ENCODE measurements at regions not wholly inside any gene's neighbourhood (a gene's known extent, or its start where the extent isn't known, plus 50 kb on each side); places are given as distances from the start of the nearest gene placed in this dataset.

DNA sequence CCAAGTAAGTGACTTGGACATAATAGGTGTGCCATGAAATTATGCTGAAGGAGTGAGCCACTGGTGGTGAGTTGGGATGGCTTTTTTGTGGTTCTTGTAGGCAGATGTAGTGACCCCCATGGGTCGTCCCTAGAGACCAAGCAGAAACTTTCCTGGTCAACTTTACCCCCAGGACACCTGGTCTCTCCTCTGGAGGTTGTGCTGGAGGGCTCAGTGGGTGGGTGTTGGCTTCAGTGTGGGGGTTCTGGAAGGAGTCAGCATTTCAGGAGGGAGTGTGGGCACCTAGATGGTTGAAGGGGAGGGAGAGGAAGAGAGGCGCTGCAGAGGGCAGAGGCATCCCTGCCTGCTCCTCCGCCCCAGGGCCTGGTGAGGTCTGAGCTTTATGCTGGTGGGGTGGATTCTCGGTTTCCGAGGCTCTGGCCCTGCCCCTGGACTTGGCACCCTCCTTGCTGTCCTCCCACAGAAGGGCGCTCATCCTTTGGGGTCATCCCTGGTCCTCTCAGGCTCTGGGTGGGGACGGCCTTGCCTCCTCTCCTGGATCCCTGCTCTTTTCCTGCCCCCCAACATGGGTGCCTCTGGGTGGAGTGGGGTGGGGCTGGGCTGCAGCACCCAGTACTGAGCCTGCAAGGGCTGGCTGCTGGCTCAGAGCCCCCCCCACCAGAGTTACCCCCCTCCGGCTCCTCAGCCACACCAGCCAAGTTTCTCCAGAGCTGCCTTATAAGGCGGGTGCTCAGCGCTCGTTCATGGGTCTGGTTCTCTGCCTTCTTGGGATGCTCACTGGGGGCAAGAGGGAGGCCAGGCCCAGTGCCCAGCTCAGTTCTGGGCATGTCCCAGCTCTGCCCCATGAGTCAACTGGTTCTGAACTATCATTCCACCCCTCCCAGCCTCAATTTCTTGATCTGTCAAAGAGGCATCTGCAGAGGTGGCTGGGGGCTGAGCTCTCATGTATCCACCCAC is 266.8 kb downstream of the SEC14L1 start:
- Mint-ChIP-seq H3K4me1 (ENCODE audit: low read depth) (peaks cover 68% of the 10 kb centered on the region), H3K36me3 (ENCODE audit: low read depth) (peaks cover 63% of the 10 kb centered on the region), H3K4me3 (ENCODE audit: low read depth) (peak overlapping the region; percentile 47), H3K9me3 (no peaks in the 10 kb centered on the region), H3K27me3 (ENCODE audit: low read depth) (no peaks in the 10 kb centered on the region), H3K27ac (peak overlapping the region; percentile 35)
- intact Hi-C loops (cut with micrococcal nuclease) = loop anchor here (5.0 kb wide), 2 partner anchors 35 kb away; no protein-coding TSS in a partner anchor
- DNase-seq (ENCODE audit: low spot score) = no peak

GRCh38 chr17:77408284-77408683 is 267.5 kb downstream of the SEC14L1 start:
- H3K4me1 Mint-ChIP-seq (ENCODE audit: low read depth) = peaks cover 68% of the 10 kb centered on the region
- peaks cover 64% of the 10 kb centered on the region for H3K36me3 Mint-ChIP-seq (ENCODE audit: low read depth)
- peak overlapping the region; percentile 25 for H3K27ac Mint-ChIP-seq
- H3K4me3 Mint-ChIP-seq (ENCODE audit: low read depth) = peak overlapping the region; percentile 47
- H3K9me3 Mint-ChIP-seq = no peaks in the 10 kb centered on the region
- H3K27me3 Mint-ChIP-seq (ENCODE audit: low read depth) = no peaks in the 10 kb centered on the region
- DNase-seq (ENCODE audit: low spot score) = no peak
- intact Hi-C loops (cut with micrococcal nuclease) = loop anchor here (5.0 kb wide), 2 partner anchors 34 to 36 kb away; no protein-coding TSS in a partner anchor

DNA sequence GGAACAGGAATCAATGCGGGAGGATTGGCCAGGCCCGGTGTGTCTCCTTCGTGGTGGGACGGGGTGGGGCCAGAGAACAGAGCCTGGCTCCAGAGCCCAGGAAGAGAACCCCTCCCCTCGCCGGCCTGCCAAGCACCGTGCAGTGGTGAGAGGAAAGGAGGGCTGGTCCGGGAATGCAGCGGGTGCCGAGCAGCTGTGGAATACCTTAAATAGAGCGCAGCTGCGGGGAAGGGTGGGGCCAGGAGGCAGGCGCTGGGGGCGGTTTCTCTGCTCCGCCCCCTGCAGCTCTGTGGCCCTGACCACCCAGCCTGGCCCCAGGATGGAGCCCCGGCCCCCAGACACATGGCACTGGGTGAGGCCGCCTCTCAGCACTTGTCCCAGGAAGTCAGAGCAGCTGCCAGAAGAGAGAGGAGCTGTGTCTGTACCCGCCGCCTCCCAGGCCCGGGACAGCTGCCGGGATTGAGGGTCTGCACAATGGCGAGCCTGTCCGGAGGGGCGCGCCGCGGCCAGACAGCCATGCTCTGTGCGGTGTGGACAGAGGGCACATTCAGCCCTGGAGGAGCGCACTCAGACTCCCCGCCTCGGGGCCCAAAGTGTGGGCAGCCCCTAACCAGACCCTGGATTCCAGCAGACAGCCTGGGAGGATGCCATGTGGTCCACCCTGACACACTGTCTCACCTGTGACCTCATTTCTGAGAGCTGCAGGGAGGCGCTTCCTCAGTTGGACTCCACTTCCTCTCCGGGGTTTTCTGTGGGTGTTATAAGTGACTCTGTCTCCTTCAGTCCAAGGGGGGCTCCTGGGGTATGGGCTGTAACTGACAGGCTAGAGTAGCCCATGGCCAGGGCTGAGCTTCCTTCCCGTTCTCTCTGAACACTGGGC is 268.8 kb downstream of the SEC14L1 start:
- no peaks in the 10 kb centered on the region for H3K27me3 Mint-ChIP-seq (ENCODE audit: low read depth)
- intact Hi-C loops (cut with micrococcal nuclease) = loop anchor here (5.0 kb wide), 2 partner anchors 33 to 37 kb away; no protein-coding TSS in a partner anchor

GRCh38 chr17:77410470-77410869 is 269.7 kb downstream of the SEC14L1 start:
- Mint-ChIP-seq H3K27me3 (ENCODE audit: low read depth) (no peaks in the 10 kb centered on the region), H3K36me3 (ENCODE audit: low read depth) (peaks cover 53% of the 10 kb centered on the region), H3K4me1 (ENCODE audit: low read depth) (peaks cover 56% of the 10 kb centered on the region), H3K4me3 (ENCODE audit: low read depth) (no peak overlapping the region), H3K27ac (peak overlapping the region; percentile 77), H3K9me3 (no peaks in the 10 kb centered on the region)
- intact Hi-C loops (cut with micrococcal nuclease) = no loop called here
- no peak for DNase-seq (ENCODE audit: low spot score)

More for the DNA sequence above, 268.8 kb downstream of the SEC14L1 start:
- Mint-ChIP-seq H3K9me3 (no peaks in the 10 kb centered on the region), H3K27ac (peak overlapping the region; percentile 62), H3K4me1 (ENCODE audit: low read depth) (peaks cover 62% of the 10 kb centered on the region), H3K36me3 (ENCODE audit: low read depth) (peaks cover 60% of the 10 kb centered on the region), H3K4me3 (ENCODE audit: low read depth) (peak overlapping the region; percentile 33)
- DNase-seq (ENCODE audit: low spot score) = no peak

- no peak for DNase-seq (ENCODE audit: low spot score)
- no peaks in the 10 kb centered on the region for H3K9me3 Mint-ChIP-seq
- intact Hi-C loops (cut with micrococcal nuclease) = no loop called here
- no peaks in the 10 kb centered on the region for H3K27me3 Mint-ChIP-seq (ENCODE audit: low read depth)
- H3K4me1 Mint-ChIP-seq (ENCODE audit: low read depth) = peaks cover 34% of the 10 kb centered on the region
- H3K36me3 Mint-ChIP-seq (ENCODE audit: low read depth) = peaks cover 29% of the 10 kb centered on the region
- no peak overlapping the region for H3K27ac Mint-ChIP-seq
- no peak overlapping the region for H3K4me3 Mint-ChIP-seq (ENCODE audit: low read depth)
These were observed 274.1 kb downstream of the SEC14L1 start for GRCh38 chr17:77414811-77415400.

GRCh38 chr17:77416105-77416713 is 275.4 kb downstream of the SEC14L1 start:
- DNase-seq (ENCODE audit: low spot score) = no peak
- H3K27me3 Mint-ChIP-seq (ENCODE audit: low read depth) = no peaks in the 10 kb centered on the region
- no peaks in the 10 kb centered on the region for H3K9me3 Mint-ChIP-seq
- H3K36me3 Mint-ChIP-seq (ENCODE audit: low read depth) = peaks cover 22% of the 10 kb centered on the region
- no peak overlapping the region for H3K27ac Mint-ChIP-seq
- intact Hi-C loops (cut with micrococcal nuclease) = no loop called here
- peaks cover 38% of the 10 kb centered on the region for H3K4me1 Mint-ChIP-seq (ENCODE audit: low read depth)
- no peak overlapping the region for H3K4me3 Mint-ChIP-seq (ENCODE audit: low read depth)

- peaks cover 38% of the 10 kb centered on the region for H3K4me1 Mint-ChIP-seq (ENCODE audit: low read depth)
- peaks cover 19% of the 10 kb centered on the region for H3K36me3 Mint-ChIP-seq (ENCODE audit: low read depth)
These were observed 276.8 kb downstream of the SEC14L1 start for GRCh38 chr17:77417575-77417974.

GRCh38 chr17:77418609-77419008 is 277.8 kb downstream of the SEC14L1 start:
- intact Hi-C loops (cut with micrococcal nuclease) = no loop called here
- H3K9me3 Mint-ChIP-seq = no peaks in the 10 kb centered on the region
- peaks cover 8% of the 10 kb centered on the region for H3K36me3 Mint-ChIP-seq (ENCODE audit: low read depth)
- no peaks in the 10 kb centered on the region for H3K27me3 Mint-ChIP-seq (ENCODE audit: low read depth)
- H3K4me1 Mint-ChIP-seq (ENCODE audit: low read depth) = peaks cover 32% of the 10 kb centered on the region
- DNase-seq (ENCODE audit: low spot score) = no peak
- H3K27ac Mint-ChIP-seq = no peak overlapping the region
- H3K4me3 Mint-ChIP-seq (ENCODE audit: low read depth) = no peak overlapping the region

More at GRCh38 chr17:77417575-77417974, 276.8 kb downstream of the SEC14L1 start:
- intact Hi-C loops (cut with micrococcal nuclease) = no loop called here
- Mint-ChIP-seq H3K4me3 (ENCODE audit: low read depth) (no peak overlapping the region), H3K27me3 (ENCODE audit: low read depth) (no peaks in the 10 kb centered on the region), H3K9me3 (no peaks in the 10 kb centered on the region), H3K27ac (no peak overlapping the region)
- DNase-seq (ENCODE audit: low spot score) = no peak

GRCh38 chr17:77419095-77419494 is 278.3 kb downstream of the SEC14L1 start:
- H3K36me3 Mint-ChIP-seq (ENCODE audit: low read depth) = peaks cover 8% of the 10 kb centered on the region
- no peaks in the 10 kb centered on the region for H3K9me3 Mint-ChIP-seq
- no peak for DNase-seq (ENCODE audit: low spot score)
- intact Hi-C loops (cut with micrococcal nuclease) = no loop called here
- no peaks in the 10 kb centered on the region for H3K27me3 Mint-ChIP-seq (ENCODE audit: low read depth)
- H3K4me1 Mint-ChIP-seq (ENCODE audit: low read depth) = peaks cover 33% of the 10 kb centered on the region
- H3K27ac Mint-ChIP-seq = no peak overlapping the region
- H3K4me3 Mint-ChIP-seq (ENCODE audit: low read depth) = no peak overlapping the region

GRCh38 chr17:77419547-77420094 is 278.9 kb downstream of the SEC14L1 start:
- Mint-ChIP-seq H3K9me3 (no peaks in the 10 kb centered on the region), H3K27me3 (ENCODE audit: low read depth) (no peaks in the 10 kb centered on the region), H3K27ac (no peak overlapping the region), H3K4me1 (ENCODE audit: low read depth) (peaks cover 35% of the 10 kb centered on the region), H3K36me3 (ENCODE audit: low read depth) (peaks cover 8% of the 10 kb centered on the region), H3K4me3 (ENCODE audit: low read depth) (no peak overlapping the region)
- intact Hi-C loops (cut with micrococcal nuclease) = no loop called here
- DNase-seq (ENCODE audit: low spot score) = no peak

- H3K9me3 Mint-ChIP-seq = no peaks in the 10 kb centered on the region
- H3K4me1 Mint-ChIP-seq (ENCODE audit: low read depth) = peaks cover 36% of the 10 kb centered on the region
- peaks cover 8% of the 10 kb centered on the region for H3K36me3 Mint-ChIP-seq (ENCODE audit: low read depth)
- H3K4me3 Mint-ChIP-seq (ENCODE audit: low read depth) = peak overlapping the region; percentile 40
- H3K27me3 Mint-ChIP-seq (ENCODE audit: low read depth) = no peaks in the 10 kb centered on the region
- intact Hi-C loops (cut with micrococcal nuclease) = no loop called here
- no peak for DNase-seq (ENCODE audit: low spot score)
- peak overlapping the region; percentile 78 for H3K27ac Mint-ChIP-seq
These were observed 279.5 kb downstream of the SEC14L1 start for GRCh38 chr17:77420095-77420803.

Data from activated T-helper 2 cell treated with anti-CD3 and anti-CD28 coated beads, Interferon-gamma antibody, Interleukin-2, Interleukin-4, amounts not matched to agents 10 μg/mL and 5 μg/mL and 100 μg/mL, durations not matched to agents 14 hours and 24 hours and 36 hours (primary cell).